ENCODE measurements at regions not wholly inside any gene's neighbourhood (a gene's known extent, or its start where the extent isn't known, plus 50 kb on each side); places are given as distances from the start of the nearest gene placed in this dataset.

GRCh38 chr12:127780881-127781280 lies 486.1 kb upstream of the TMEM132C start:
- Histone ChIP-seq H4K20me1 (ENCODE audit: insufficient read depth, low read depth, low read length) (no peaks in the 10 kb centered on the region), H2AFZ (ENCODE audit: low read length) (no peak overlapping the region), H3K27me3 (ENCODE audit: low read length) (no peaks in the 10 kb centered on the region), H3K4me1 (ENCODE audit: low read length) (no peaks in the 10 kb centered on the region), H3K9me3 (ENCODE audit: low read length) (no peaks in the 10 kb centered on the region), H3K27ac (ENCODE audit: low read length) (no peak overlapping the region), H3K9ac (ENCODE audit: low read length) (no peak overlapping the region), H3K36me3 (ENCODE audit: insufficient read depth, low read length) (no peaks in the 10 kb centered on the region), H3K4me2 (ENCODE audit: low read depth, low read length, poor library complexity, severe bottlenecking) (no peak overlapping the region), H3K9me2 (replicated peaks; ENCODE audit: insufficient read depth, low read length) (no peaks in the 10 kb centered on the region), H3K79me2 (ENCODE audit: low read length) (no peaks in the 10 kb centered on the region), H3K4me3 (ENCODE audit: low read length) (no peak overlapping the region)
- DNase-seq = no peak

- Histone ChIP-seq H3K36me3 (ENCODE audit: insufficient read depth, low read length) (no peaks in the 10 kb centered on the region), H3K4me2 (ENCODE audit: low read depth, low read length, poor library complexity, severe bottlenecking) (no peak overlapping the region), H3K27ac (ENCODE audit: low read length) (no peak overlapping the region), H3K9me3 (ENCODE audit: low read length) (no peaks in the 10 kb centered on the region), H3K4me1 (ENCODE audit: low read length) (no peaks in the 10 kb centered on the region), H3K4me3 (ENCODE audit: low read length) (no peak overlapping the region), H3K9ac (ENCODE audit: low read length) (no peak overlapping the region), H3K27me3 (ENCODE audit: low read length) (no peaks in the 10 kb centered on the region), H2AFZ (ENCODE audit: low read length) (no peak overlapping the region), H3K9me2 (replicated peaks; ENCODE audit: insufficient read depth, low read length) (no peaks in the 10 kb centered on the region), H3K79me2 (ENCODE audit: low read length) (no peaks in the 10 kb centered on the region), H4K20me1 (ENCODE audit: insufficient read depth, low read depth, low read length) (no peaks in the 10 kb centered on the region)
- no peak for DNase-seq
Measured at GRCh38 chr12:127781336-127781735, 485.6 kb upstream of the TMEM132C start.

DNA sequence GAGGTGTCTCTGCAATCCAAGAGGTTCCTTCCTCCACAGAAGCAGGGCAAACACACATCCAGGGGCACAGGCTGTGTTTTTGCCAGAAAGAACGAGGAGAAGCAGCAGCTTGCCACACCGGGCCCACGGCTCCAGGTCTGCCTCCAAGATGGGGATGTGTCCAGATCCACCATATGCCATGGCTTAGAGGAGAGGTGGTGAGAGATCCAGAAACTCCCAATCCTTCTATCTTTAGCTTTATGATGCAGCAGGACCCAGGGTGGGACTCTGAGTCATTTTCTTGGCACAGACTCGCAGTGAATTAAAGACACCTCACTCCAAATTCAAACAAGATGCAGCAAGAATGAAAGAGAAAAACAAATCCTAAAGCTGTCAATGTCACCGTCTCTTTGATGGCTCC lies 481.4 kb upstream of the TMEM132C start:
- Histone ChIP-seq H3K4me3 (ENCODE audit: low read length) (no peak overlapping the region), H3K9me2 (replicated peaks; ENCODE audit: insufficient read depth, low read length) (no peaks in the 10 kb centered on the region), H3K9me3 (ENCODE audit: low read length) (no peaks in the 10 kb centered on the region), H3K27me3 (ENCODE audit: low read length) (no peaks in the 10 kb centered on the region), H3K9ac (ENCODE audit: low read length) (no peak overlapping the region), H3K4me1 (ENCODE audit: low read length) (no peaks in the 10 kb centered on the region), H3K27ac (ENCODE audit: low read length) (no peak overlapping the region), H3K36me3 (ENCODE audit: insufficient read depth, low read length) (no peaks in the 10 kb centered on the region), H3K4me2 (ENCODE audit: low read depth, low read length, poor library complexity, severe bottlenecking) (no peak overlapping the region), H2AFZ (ENCODE audit: low read length) (no peak overlapping the region), H4K20me1 (ENCODE audit: insufficient read depth, low read depth, low read length) (no peaks in the 10 kb centered on the region), H3K79me2 (ENCODE audit: low read length) (no peaks in the 10 kb centered on the region)
- DNase-seq = no peak

DNA sequence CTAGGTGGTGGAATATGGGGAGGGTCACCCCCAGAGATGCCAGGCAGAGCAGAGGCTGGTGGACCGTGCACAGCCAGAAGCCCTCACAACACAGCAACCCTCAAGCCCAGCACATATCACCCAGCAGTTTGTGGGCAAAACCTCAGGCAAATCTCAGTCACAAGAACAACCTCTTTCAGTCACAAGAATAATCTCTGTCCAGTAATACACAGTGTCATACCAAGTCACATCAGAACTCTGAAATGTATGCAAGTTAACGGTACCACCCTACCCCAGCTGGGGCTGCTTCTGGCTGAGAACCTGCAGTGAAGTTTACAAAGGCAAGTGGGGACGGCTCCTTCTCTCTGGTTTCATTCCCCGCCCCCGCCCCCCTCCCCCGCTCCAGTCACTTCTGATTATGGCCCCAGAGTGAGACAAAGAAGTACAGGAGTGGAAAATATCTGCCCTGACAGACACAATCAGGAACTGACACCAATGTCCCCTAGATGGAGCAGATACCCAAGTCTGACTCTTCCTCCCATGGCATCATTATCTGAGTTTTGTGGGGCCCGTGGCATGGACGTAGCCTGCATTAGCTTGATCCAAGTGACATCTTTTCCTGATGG lies 480.9 kb upstream of the TMEM132C start:
- Histone ChIP-seq H3K4me3 (ENCODE audit: low read length) (no peak overlapping the region), H3K9ac (ENCODE audit: low read length) (no peak overlapping the region), H3K4me1 (ENCODE audit: low read length) (no peaks in the 10 kb centered on the region), H3K27ac (ENCODE audit: low read length) (no peak overlapping the region), H3K79me2 (ENCODE audit: low read length) (no peaks in the 10 kb centered on the region), H3K9me2 (replicated peaks; ENCODE audit: insufficient read depth, low read length) (no peaks in the 10 kb centered on the region), H3K9me3 (ENCODE audit: low read length) (no peaks in the 10 kb centered on the region), H2AFZ (ENCODE audit: low read length) (no peak overlapping the region), H3K4me2 (ENCODE audit: low read depth, low read length, poor library complexity, severe bottlenecking) (no peak overlapping the region), H3K36me3 (ENCODE audit: insufficient read depth, low read length) (no peaks in the 10 kb centered on the region), H4K20me1 (ENCODE audit: insufficient read depth, low read depth, low read length) (no peaks in the 10 kb centered on the region), H3K27me3 (ENCODE audit: low read length) (no peaks in the 10 kb centered on the region)
- no peak for DNase-seq

GRCh38 chr12:127787544-127787943 lies 479.4 kb upstream of the TMEM132C start:
- DNase-seq = no peak
- Histone ChIP-seq H3K4me1 (ENCODE audit: low read length) (no peaks in the 10 kb centered on the region), H3K9me3 (ENCODE audit: low read length) (no peaks in the 10 kb centered on the region), H2AFZ (ENCODE audit: low read length) (no peak overlapping the region), H3K4me3 (ENCODE audit: low read length) (no peak overlapping the region), H3K9ac (ENCODE audit: low read length) (no peak overlapping the region), H3K9me2 (replicated peaks; ENCODE audit: insufficient read depth, low read length) (no peaks in the 10 kb centered on the region), H3K79me2 (ENCODE audit: low read length) (no peaks in the 10 kb centered on the region), H3K36me3 (ENCODE audit: insufficient read depth, low read length) (no peaks in the 10 kb centered on the region), H3K4me2 (ENCODE audit: low read depth, low read length, poor library complexity, severe bottlenecking) (no peak overlapping the region), H3K27me3 (ENCODE audit: low read length) (no peaks in the 10 kb centered on the region), H3K27ac (ENCODE audit: low read length) (no peak overlapping the region), H4K20me1 (ENCODE audit: insufficient read depth, low read depth, low read length) (no peaks in the 10 kb centered on the region)

- no peak overlapping the region for H2AFZ ChIP-seq (ENCODE audit: low read length)
- H3K27me3 ChIP-seq (ENCODE audit: low read length) = no peaks in the 10 kb centered on the region
- H3K4me2 ChIP-seq (ENCODE audit: low read depth, low read length, poor library complexity, severe bottlenecking) = no peak overlapping the region
- H3K9ac ChIP-seq (ENCODE audit: low read length) = no peak overlapping the region
- H3K27ac ChIP-seq (ENCODE audit: low read length) = no peak overlapping the region
- DNase-seq = no peak
- no peaks in the 10 kb centered on the region for H4K20me1 ChIP-seq (ENCODE audit: insufficient read depth, low read depth, low read length)
- H3K4me3 ChIP-seq (ENCODE audit: low read length) = no peak overlapping the region
- H3K79me2 ChIP-seq (ENCODE audit: low read length) = no peaks in the 10 kb centered on the region
- H3K9me3 ChIP-seq (ENCODE audit: low read length) = no peaks in the 10 kb centered on the region
- no peaks in the 10 kb centered on the region for H3K36me3 ChIP-seq (ENCODE audit: insufficient read depth, low read length)
- H3K4me1 ChIP-seq (ENCODE audit: low read length) = no peaks in the 10 kb centered on the region
- H3K9me2 ChIP-seq (replicated peaks; ENCODE audit: insufficient read depth, low read length) = no peaks in the 10 kb centered on the region
Measured at GRCh38 chr12:127790376-127790775, 476.6 kb upstream of the TMEM132C start.

- Histone ChIP-seq H2AFZ (ENCODE audit: low read length) (no peak overlapping the region), H3K4me1 (ENCODE audit: low read length) (no peaks in the 10 kb centered on the region), H3K79me2 (ENCODE audit: low read length) (no peaks in the 10 kb centered on the region), H3K27me3 (ENCODE audit: low read length) (no peaks in the 10 kb centered on the region), H3K36me3 (ENCODE audit: insufficient read depth, low read length) (no peaks in the 10 kb centered on the region), H4K20me1 (ENCODE audit: insufficient read depth, low read depth, low read length) (no peaks in the 10 kb centered on the region), H3K9me2 (replicated peaks; ENCODE audit: insufficient read depth, low read length) (no peaks in the 10 kb centered on the region), H3K9ac (ENCODE audit: low read length) (no peak overlapping the region), H3K9me3 (ENCODE audit: low read length) (no peaks in the 10 kb centered on the region), H3K4me3 (ENCODE audit: low read length) (no peak overlapping the region), H3K4me2 (ENCODE audit: low read depth, low read length, poor library complexity, severe bottlenecking) (no peak overlapping the region), H3K27ac (ENCODE audit: low read length) (no peak overlapping the region)
- DNase-seq = no peak
Measured at GRCh38 chr12:127791217-127791616, 475.8 kb upstream of the TMEM132C start.

GRCh38 chr12:127797918-127798317 lies 469.1 kb upstream of the TMEM132C start:
- no peaks in the 10 kb centered on the region for H3K27me3 ChIP-seq (ENCODE audit: low read length)
- H3K36me3 ChIP-seq (ENCODE audit: insufficient read depth, low read length) = no peaks in the 10 kb centered on the region
- H3K4me2 ChIP-seq (ENCODE audit: low read depth, low read length, poor library complexity, severe bottlenecking) = no peak overlapping the region
- no peak overlapping the region for H3K9ac ChIP-seq (ENCODE audit: low read length)
- no peak overlapping the region for H3K4me3 ChIP-seq (ENCODE audit: low read length)
- H4K20me1 ChIP-seq (ENCODE audit: insufficient read depth, low read depth, low read length) = no peaks in the 10 kb centered on the region
- no peaks in the 10 kb centered on the region for H3K9me2 ChIP-seq (replicated peaks; ENCODE audit: insufficient read depth, low read length)
- DNase-seq = no peak
- H3K9me3 ChIP-seq (ENCODE audit: low read length) = no peaks in the 10 kb centered on the region
- H3K4me1 ChIP-seq (ENCODE audit: low read length) = no peaks in the 10 kb centered on the region
- no peaks in the 10 kb centered on the region for H3K79me2 ChIP-seq (ENCODE audit: low read length)
- H3K27ac ChIP-seq (ENCODE audit: low read length) = no peak overlapping the region
- H2AFZ ChIP-seq (ENCODE audit: low read length) = no peak overlapping the region

DNA sequence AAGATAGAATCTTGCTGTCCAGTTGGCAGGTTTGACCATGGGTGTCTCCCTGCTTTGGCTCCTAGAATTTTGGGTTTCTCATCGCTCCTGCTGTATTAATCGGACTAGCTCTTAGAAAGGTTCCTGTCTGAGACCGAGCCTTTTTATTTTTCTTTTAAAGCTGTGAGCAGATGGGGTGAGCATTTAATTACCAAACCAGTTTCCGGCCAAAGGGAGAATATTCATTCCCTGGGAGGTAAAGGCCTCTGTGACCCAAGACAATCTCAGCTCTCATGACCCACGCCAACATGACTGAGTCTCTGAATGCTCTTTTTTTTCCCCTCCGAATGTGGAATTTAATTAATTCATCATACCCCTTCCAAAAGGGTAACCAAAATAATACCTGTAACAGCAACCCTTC lies 464.7 kb upstream of the TMEM132C start:
- H3K9me2 ChIP-seq (replicated peaks; ENCODE audit: insufficient read depth, low read length) = no peaks in the 10 kb centered on the region
- no peak for DNase-seq
- H3K9me3 ChIP-seq (ENCODE audit: low read length) = no peaks in the 10 kb centered on the region
- no peak overlapping the region for H3K4me2 ChIP-seq (ENCODE audit: low read depth, low read length, poor library complexity, severe bottlenecking)
- H3K9ac ChIP-seq (ENCODE audit: low read length) = no peak overlapping the region
- H3K36me3 ChIP-seq (ENCODE audit: insufficient read depth, low read length) = no peaks in the 10 kb centered on the region
- no peak overlapping the region for H3K4me3 ChIP-seq (ENCODE audit: low read length)
- no peaks in the 10 kb centered on the region for H3K27me3 ChIP-seq (ENCODE audit: low read length)
- H3K4me1 ChIP-seq (ENCODE audit: low read length) = no peaks in the 10 kb centered on the region
- H4K20me1 ChIP-seq (ENCODE audit: insufficient read depth, low read depth, low read length) = no peaks in the 10 kb centered on the region
- no peak overlapping the region for H3K27ac ChIP-seq (ENCODE audit: low read length)
- H2AFZ ChIP-seq (ENCODE audit: low read length) = no peak overlapping the region
- H3K79me2 ChIP-seq (ENCODE audit: low read length) = no peaks in the 10 kb centered on the region
